HK-2 (cell line): ENCODE measurements at regions not wholly inside any gene's neighbourhood (a gene's known extent, or its start where the extent isn't known, plus 50 kb on each side); places are given as distances from the start of the nearest gene placed in this dataset.
A peak's percentile ranks its signal among the peaks of the same experiment; 100 is the strongest.

Experiments
- DNase-seq: peaks from one replicate; pipeline ENCODE4 v3.0.0-alpha.2; 2018; ENCODE audit not compliant: unreplicated experiment

- no peak for DNase-seq
Measured at GRCh38 chr13:107392205-107392604, 823.1 kb downstream of the LIG4 start.

GRCh38 chr13:107387525-107387924, 819.6 kb upstream of the ARGLU1 start:
- no peak for DNase-seq

GRCh38 chr13:107379407-107380155, 811.6 kb upstream of the ARGLU1 start:
- no peak for DNase-seq

- no peak for DNase-seq
Measured at GRCh38 chr13:107376341-107377125, 808.6 kb upstream of the ARGLU1 start.

GRCh38 chr13:107375701-107376340, 807.9 kb upstream of the ARGLU1 start:
- no peak for DNase-seq

GRCh38 chr13:107374038-107374437, 806.1 kb upstream of the ARGLU1 start:
- DNase-seq = no peak

- peak; percentile 14 for DNase-seq
Measured at GRCh38 chr13:107373551-107373950, 805.6 kb upstream of the ARGLU1 start.

- peak; percentile 39 for DNase-seq
Measured at GRCh38 chr13:107370015-107370785, 802.3 kb upstream of the ARGLU1 start.

GRCh38 chr13:107367258-107367657, 799.3 kb upstream of the ARGLU1 start:
- no peak for DNase-seq

GRCh38 chr13:107365466-107366215, 797.7 kb upstream of the ARGLU1 start:
- no peak for DNase-seq

GRCh38 chr13:107364658-107365057, 796.7 kb upstream of the ARGLU1 start:
- DNase-seq = no peak

GRCh38 chr13:107361666-107362065, 793.7 kb upstream of the ARGLU1 start:
- no peak for DNase-seq

- no peak for DNase-seq
Measured at GRCh38 chr13:107360010-107360409, 792.1 kb upstream of the ARGLU1 start.

- no peak for DNase-seq
Measured at GRCh38 chr13:107358866-107359265, 790.9 kb upstream of the ARGLU1 start.

GRCh38 chr13:107351305-107351704, 783.4 kb upstream of the ARGLU1 start:
- DNase-seq = no peak

GRCh38 chr13:107348925-107349324, 781.0 kb upstream of the ARGLU1 start:
- DNase-seq = no peak

GRCh38 chr13:107348471-107348870, 780.5 kb upstream of the ARGLU1 start:
- DNase-seq = no peak

- no peak for DNase-seq
Measured at GRCh38 chr13:107347641-107348369, 779.9 kb upstream of the ARGLU1 start.

- DNase-seq = no peak
Measured at GRCh38 chr13:107342747-107343146, 774.8 kb upstream of the ARGLU1 start.

GRCh38 chr13:107339209-107339608, 771.3 kb upstream of the ARGLU1 start:
- no peak for DNase-seq
